GM18868 (cell line): ENCODE measurements at regions not wholly inside any gene's neighbourhood (a gene's known extent, or its start where the extent isn't known, plus 50 kb on each side); places are given as distances from the start of the nearest gene placed in this dataset.

Experiments
- ATAC-seq: cut with Tn5 transposase; IDR thresholded peaks from one replicate; pipeline ENCODE4 v1.9.1; 2021; ENCODE audit warnings: mild to moderate bottlenecking, moderate library complexity; ENCODE audit not compliant: unreplicated experiment

GRCh38 chr3:66592016-66592761, 91.4 kb upstream of the LRIG1 start:
- ATAC-seq, result no peak

DNA sequence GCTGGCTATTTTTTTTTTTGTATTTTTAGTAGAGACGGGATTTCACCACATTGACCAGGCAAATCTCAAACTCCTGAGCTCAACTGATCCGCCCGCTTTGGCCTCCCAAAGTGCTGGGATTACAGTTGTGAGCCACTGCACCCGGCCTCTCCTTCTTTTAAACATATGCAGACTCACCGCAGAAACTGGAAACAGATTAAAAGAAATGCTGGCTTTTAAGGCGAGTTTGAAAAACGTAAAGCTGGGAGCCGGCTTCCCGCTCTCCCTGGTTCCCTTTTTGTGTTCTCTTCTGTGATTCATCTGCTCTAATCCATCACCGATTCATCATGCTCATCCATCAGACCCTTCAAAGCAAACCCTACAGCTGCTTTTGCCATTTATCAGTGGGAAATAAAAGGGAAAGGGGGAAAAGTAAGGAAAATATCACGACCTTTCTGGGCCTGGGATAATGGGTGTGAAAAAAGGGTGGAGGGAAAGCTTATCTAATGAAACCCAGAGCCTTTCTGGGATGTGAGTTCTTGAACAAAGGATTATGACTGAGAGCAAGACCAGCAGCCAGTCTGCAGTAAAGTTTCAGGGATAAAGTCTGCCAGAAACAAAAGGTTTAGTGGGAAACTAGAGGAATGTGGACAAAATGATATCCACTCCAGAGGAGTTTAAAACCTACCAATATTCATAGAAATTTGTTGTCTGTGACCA, 92.3 kb upstream of the LRIG1 start:
- no peak for ATAC-seq

GRCh38 chr3:66593978-66594377, 93.2 kb upstream of the LRIG1 start:
- no peak for ATAC-seq

DNA sequence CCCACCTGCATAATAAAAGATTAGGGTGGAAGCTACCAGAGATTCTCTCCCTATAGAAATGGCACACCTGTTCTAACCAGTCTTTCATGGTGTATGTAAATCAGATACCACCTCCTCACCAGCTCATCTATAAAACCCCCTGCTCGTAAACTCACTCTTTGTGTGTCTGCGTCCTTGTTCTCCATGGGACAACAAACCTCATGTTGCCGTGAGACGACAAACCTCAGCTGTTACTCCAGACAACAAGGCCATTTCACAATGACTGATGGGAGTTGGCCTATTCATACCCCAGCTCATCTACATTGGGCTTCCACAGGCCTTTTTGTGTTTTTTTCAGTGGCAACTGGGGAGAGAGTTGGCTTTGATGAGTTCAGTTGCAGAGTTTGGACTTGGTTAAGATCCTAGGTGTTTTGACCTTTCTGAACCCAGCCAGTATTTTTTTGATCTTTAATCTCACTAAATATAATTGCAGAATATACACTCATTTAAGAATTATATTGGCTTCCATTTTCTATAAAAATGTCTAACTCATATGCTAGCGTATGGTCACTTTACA, 96.6 kb upstream of the LRIG1 start:
- no peak for ATAC-seq

DNA sequence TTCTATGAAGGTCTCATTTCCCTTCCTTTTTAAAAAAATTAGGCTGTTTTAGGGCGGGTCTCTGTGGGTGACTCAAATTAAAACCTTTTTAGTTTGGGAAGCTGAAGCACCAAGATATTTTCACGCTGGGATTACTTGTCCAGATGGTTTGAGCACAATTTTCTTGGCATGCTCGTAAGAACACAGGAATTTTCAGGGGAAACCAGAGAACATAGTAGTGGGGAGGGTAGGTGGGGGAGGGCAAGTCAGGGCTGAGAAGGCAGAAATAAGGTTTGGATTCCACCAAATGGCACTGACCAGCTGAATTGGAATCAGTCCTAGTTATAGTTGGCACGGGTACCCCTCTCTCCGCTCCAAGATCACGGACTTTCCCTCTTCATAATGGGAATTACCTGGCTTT, 97.3 kb upstream of the LRIG1 start:
- no peak for ATAC-seq

DNA sequence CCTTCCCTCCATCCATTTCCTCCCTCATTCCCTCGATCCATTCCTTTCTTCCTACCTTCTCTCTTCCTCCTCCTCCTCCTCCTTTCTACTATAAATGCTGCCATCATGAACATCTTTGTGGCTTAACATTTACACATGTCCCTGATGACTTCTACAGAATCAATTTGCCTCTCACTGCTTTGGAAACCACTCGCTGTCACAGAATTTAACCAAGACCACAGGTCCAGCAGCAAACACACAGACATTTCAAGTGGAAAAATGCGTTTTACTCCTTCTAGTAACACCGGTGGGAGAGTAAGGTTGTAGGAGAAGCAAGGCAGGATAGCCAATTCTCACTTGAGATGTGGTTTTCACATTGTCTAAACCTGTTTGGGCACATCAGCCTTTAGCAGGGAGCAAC, 101.4 kb upstream of the LRIG1 start:
- no peak for ATAC-seq

DNA sequence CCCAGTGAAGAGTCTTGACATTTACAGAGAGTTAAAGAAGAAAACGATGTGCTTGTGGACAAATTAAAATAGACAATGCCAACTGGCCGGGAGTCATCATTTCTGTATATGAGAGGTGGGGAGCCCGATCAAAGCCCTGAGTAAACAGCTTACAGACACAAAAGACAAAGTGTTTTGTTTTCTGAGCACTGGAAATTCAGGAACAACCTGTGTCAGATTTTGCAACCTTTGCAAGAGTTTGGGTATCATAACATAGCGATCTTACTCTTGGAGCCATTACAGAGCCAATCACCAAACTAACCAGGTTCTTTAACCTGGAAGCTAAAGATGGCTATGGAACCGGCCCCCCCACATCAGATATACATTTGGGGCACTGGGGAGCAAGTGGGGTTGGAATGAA, 101.9 kb upstream of the LRIG1 start:
- no peak for ATAC-seq

DNA sequence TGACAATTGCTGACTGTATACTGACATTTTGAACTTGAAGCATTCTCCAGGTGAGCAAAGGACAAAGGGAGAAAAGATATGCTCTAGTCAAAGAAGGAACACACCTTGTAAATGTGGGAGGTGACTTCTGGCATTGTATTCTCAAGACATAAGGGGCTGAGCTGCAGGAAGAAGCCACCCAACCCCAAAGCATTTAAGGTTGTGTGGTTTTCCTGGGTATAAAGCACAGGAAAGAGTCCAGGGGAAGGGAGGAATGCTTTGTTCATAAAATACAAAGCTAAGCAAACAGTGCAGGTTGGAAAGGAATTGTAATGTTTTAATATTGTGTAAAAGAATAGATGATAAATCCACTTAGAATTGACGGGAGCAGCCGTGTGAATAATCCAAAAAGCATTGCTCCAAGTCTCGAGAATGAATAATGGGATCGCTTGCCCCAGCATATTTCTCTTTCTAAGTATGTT, 102.4 kb upstream of the LRIG1 start:
- no peak for ATAC-seq

- no peak for ATAC-seq
Observed at GRCh38 chr3:66604481-66604880, 103.7 kb upstream of the LRIG1 start.

- no peak for ATAC-seq
Observed at GRCh38 chr3:66606126-66606525, 105.3 kb upstream of the LRIG1 start.

DNA sequence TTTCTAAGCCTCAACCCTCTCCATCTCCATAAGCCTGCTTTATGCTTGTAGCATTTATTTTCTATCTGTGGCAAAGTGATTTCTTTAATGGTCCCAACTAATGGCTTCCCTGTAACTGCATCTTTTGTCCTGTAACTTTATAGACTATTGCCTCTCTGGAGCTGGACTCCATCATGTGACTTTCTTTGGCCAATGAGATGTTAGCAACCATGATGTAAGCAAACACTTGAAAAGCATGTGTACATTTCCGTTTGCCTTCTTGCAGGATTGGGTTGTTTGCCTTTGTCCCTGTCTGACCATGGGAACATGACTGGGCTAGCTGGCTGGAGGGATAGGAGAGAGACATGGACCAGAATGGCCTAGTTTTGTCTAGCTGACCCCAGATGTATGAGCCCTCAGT, 106.0 kb upstream of the LRIG1 start:
- no peak for ATAC-seq

DNA sequence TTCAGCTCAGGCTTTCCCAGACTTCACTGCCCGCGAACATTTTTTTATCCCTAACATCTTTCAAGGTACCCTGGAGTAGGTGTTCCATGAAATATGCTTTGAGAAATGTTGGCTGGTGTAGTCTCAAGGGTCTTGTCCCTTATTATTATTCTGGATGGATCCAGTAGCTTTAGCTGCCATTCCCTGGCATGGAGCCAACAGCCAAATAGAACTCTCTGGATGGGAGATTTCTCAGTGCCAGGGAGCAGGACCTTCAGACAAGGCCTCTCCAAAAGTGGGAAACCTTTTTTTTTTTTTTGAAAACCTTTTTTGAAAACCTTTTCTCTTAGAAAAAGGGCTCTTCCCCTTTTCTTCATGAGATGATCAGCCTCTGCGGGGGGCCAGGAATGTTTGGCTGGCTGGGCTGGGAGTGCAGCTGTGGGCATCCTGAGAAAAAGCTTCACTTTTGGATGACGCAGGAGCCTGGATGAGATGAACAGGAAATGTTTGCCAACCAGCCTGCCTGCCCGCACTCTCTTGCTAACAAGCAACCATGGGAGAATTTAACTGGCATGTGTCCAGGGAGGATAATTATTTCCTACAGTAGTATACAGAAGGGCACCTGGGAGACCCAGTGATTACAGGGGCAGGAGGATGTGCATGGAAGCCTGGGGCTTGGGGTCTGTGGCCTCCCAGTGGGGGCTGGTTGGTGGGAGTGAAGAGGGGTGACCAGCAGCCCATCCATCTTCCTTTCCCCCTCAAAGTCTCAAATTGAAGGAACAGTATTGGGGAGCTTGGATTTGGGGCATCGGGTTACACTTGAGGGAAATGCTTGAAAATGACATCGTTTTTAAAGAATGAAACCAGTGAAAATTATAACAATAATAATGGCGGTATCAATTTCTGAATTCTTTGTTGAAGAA, 109.1 kb upstream of the LRIG1 start:
- ATAC-seq, result no peak

- no peak for ATAC-seq
Observed at GRCh38 chr3:66610562-66610909, 109.7 kb upstream of the LRIG1 start.

GRCh38 chr3:66615643-66616301, 115.0 kb upstream of the LRIG1 start:
- ATAC-seq, result no peak

DNA sequence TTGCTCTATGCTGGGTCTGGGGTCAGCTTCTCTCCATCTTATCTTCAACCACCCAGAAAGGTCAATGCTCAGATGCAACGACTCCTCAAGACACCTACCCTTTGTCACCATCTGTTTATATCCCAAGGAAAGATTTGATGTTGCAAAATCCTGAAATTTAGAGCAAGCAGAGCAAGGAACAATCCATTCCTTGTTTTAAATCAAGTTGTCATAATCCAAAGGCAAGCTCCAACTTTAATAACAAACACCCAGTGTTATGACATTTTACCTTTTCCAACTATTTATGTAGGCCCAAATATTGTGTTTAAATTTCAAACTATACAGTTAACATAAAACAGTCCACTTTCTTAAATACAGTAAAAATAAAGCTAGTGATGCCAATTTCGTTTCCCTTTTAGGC, 116.5 kb upstream of the LRIG1 start:
- ATAC-seq, result no peak

DNA sequence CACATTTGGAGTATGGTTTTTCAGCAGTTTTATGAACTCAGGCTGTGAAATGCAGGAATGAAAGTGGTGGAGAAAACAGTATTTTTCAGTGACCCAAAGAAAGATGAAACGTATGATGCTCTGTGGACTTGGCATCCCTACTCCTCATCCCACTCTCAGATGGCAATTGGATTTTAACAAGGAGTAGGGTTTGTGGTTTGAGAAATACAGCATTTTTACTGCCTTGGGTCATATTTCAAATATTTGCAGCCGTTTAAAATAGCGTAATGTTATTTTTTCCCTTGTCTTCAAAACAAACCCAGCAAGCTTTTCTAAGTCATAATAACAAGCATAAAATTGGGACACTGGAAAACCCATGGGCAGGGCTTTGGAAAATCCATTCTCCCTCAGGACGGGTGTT, 117.2 kb upstream of the LRIG1 start:
- no peak for ATAC-seq

DNA sequence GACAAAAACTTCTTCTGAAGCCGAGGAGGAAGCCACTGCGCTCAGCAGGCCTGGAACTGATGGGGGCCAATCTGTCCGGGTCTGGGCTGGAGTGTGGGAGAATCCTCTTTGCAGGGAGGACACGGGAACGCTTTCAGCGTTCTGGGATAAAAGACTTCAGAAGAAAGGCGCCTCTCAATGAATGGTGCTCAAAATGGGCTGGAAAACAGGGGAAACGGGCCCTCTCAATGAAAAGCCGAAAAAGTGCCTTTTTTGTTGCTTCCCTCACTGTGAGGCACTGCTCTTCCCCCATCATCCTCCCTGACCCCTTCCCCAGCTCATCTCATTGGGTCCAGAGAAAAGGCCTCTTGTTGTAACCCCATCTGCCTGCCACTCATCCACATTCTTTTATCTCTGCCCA, 119.5 kb upstream of the LRIG1 start:
- ATAC-seq, result no peak

DNA sequence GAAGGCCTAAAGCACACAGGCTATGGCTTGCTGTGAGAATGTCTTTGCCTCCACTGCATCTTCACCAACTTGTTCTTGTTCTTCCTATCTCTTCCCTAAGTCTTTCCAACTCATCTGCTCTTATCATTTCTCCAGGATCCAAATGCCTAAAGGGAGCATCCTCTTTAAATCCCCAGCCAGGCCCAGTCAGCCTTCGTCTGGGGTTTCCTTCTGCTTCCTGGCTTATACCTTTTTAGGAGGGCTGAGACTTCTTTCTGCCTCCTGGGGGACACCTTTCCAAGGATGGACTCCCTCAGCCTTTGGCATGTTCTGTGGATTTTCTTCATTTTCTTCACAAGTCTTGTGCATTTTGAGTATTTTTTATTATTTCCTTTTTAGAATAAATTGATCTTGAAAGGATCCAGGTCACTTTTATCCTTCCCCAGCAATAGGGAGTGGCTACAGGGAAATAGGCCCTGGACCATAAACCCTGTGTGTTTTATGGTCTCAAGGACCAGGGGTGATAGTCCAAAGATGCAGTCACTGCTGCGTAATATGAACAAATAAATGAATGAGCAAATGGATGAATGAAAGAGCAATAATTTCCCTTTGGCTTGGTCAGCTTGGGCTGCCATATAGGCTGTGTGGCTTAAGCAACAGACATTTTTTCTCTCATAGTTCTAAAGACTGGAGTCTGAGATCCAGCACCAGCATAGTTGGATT, 122.1 kb upstream of the LRIG1 start:
- no peak for ATAC-seq

DNA sequence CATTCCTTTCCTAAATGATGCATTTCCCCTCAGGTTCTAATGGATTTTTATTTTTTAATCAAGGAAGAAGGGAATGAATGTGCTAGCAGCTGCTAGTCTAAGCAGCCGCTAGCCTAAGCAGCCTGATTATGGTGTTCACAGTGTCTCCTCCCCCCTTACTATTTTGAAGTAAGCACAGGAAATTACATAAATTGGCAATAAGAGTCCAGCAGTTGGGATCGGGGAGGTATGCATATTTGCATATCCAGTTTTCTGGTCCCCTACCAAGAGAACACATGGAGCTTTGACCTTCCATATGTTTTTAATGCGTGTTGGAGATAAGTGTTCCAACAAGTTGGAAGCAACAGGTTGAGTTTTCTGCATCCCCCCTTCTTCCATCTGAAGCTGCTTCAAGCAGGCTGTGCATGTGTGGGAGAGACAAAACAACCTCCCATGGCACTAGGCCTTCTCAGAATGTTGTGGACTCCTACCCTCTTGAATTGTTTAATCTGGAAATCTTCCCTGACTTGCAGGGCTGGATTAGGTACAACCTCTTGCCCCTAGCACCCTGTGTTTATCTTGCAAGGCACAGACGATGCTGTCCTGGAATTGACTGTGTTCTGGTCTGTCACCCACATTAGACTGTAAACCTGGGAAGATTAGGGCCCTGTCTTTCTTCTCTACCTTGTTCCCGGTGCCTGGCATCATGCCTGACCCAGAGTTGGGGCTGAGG, 124.8 kb upstream of the LRIG1 start:
- no peak for ATAC-seq
